GM19239 (cell line): ENCODE measurements at regions not wholly inside any gene's neighbourhood (a gene's known extent, or its start where the extent isn't known, plus 50 kb on each side); places are given as distances from the start of the nearest gene placed in this dataset.

ENCODE experiments used
- DNase-seq: peaks from one replicate; pipeline ENCODE4 v3.0.0; 2011; ENCODE audit warnings: low spot score; ENCODE audit not compliant: insufficient read length
- FAIRE-seq: peaks from 2 replicates; lab custom pipeline; 2011; peaks lifted over from hg19 to GRCh38; lab: Jason Lieb, UNC

DNA sequence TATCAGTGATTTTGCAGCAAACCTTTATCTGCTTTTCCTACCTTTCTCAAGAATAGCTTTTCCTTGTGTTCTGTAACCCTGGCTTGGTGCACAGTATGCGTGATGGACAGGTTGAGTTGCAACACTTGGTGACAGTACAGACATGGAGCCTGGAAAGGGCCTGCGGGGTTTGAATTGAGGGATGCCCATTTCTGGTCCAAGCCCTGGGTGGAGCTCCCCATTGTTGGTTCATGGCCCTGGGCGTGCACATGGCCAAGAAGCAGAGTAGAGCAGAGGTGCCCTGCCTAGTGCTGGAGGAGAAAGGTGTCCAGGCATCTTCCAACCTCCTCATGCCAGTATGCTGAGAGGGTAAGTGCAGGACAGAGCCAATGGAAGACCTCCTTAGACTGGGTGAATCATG, 106.6 kb upstream of the MKLN1 start:
- DNase-seq: no peak
- no peak for FAIRE-seq

DNA sequence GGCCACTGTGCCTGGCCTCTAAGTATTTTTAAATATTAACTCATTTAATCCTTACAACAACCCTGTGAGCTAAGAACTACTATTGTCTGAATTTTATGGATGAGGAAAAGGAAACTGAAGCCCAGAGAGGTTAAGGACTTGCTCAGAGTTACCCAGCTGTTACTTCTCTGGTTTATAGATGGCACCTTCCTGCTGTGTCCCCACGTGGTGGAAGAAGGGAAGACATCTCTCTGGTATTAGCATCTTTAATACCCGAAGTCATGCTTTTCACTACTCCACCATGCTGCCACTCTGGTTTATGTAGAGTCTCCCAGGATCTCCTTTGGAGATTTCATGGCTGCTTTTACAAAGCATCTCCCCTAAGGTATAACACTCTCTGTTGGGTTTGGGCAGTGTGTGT, 105.5 kb upstream of the MKLN1 start:
- FAIRE-seq (no peak), DNase-seq (no peak)

DNA sequence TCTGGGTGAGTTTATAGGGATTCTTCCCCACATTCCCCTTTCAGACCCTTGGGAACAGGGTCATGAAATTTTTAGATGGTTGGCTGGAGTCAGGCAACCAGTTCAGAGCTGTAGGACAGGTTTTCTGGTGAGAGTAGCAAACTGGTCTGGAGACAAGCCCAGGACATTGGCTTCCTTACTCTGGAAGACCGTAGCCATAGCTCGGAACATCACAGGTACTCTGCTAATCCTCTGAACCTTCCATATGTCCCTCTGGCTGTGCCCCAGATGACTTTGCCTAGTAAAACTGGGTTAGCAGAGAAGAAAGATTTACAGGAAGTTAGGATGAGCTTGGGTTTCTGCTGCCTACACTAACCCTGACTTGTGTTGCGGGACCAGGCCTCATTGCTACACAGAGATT, 104.5 kb upstream of the MKLN1 start:
- DNase-seq (no peak), FAIRE-seq (no peak)

DNA sequence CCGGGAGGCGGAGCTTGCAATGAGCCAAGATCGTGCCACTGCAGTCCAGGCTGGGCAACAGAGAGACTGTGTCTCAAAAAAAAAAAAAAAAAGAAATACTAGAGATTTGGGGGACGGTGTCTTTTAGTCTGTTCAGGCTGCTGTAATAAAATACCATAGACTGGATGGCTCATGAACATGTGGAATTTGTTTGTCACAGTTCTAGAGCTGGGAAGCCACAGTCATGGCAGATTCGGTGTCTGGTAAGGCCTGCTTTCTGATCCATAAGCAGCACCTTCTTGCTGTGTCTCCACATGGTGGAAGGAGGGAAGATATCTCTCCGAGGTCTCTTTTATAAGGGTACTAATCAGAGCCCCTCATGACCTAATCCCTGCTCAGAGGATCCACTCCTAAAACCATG, 102.7 kb upstream of the MKLN1 start:
- DNase-seq: no peak
- FAIRE-seq: no peak

- no peak for DNase-seq
- peak; percentile 87 for FAIRE-seq
These were observed 101.8 kb upstream of the MKLN1 start for GRCh38 chr7:131225619-131226513.

- DNase-seq: no peak
These were observed 101.2 kb upstream of the MKLN1 start for GRCh38 chr7:131226514-131226865.

DNA sequence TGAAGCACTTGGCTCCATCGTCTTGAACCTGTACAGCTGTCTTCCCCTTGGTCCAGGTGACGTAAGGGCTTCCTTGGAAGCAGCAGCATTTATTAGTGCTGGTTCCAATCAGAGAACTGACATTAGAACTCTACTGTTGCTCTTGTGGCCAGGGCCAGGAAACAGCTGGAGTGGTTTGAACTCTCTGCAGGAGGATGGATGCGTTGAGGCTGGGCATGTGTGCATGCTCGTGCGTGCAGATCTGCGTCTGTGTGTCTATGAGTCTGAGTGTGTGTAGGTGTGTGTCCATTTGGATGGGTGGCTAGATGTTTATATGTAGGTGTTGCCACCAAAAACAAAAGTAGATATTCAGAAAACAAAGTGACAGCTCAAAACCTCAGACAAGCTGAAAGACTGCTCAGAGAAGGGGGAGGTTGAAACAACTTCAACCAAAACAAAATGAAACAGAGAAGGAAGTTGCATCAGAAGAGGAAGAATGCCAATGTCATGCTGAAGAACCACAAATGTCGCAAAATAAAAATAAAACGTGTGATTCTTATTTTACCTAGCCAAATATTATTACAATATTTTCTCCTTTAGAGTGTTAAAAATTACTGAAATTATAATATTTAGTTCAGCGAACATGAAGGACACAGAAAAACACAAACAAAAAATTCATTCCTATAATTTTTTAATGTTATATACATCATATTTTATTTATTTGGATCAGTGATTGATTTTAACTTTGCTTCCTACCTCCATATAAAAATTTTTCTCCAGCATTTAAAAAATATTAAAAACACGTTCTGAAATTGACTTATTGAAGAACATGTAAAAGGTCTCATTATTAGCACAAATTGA, 96.1 kb upstream of the MKLN1 start:
- FAIRE-seq: peak; percentile 85

More at GRCh38 chr7:131226514-131226865, 101.2 kb upstream of the MKLN1 start:
- no peak for FAIRE-seq

DNA sequence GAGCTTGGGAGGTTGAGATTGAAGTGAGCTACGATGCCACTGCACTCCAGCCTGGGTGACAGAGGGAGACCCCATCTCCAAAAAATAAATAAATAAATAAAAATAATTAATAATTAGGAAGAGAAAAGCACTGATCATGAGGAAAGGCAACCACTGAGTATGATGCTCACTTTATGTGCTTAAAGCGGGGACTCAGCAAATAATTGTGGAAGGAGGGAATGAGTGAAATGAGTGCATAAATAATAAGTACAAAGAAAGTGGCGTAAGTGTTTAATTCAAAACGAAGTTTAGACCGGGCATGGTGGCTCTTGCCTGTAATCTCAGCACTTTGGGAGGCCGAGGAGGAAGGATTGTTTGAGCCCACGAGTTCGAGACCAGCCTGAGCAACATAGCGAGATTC, 94.9 kb upstream of the MKLN1 start:
- no peak for DNase-seq
- FAIRE-seq: no peak

More for the DNA sequence above, 96.1 kb upstream of the MKLN1 start:
- peak; percentile 44 for DNase-seq

DNA sequence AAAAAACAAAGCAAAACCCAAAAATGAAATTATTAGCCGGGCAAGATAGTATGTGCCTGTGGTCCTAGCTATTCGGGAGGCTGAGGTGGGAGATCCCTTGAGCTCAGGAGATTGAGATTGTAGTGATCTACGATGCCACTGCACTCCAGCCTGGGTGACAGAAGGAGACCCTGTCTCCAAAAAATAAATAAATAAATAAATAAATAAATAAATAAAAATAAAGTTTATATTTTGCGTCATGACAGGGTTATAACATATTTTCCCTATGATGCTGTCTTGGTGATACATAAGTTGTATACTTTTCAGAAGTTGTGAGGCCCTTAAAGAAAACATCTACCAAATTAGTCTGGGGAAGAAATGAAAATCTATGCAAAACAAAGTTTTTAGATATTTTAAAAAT, 94.5 kb upstream of the MKLN1 start:
- no peak for FAIRE-seq

GRCh38 chr7:131234719-131235488, 92.8 kb upstream of the MKLN1 start:
- FAIRE-seq (no peak), DNase-seq (no peak)

More for the DNA sequence above, 94.5 kb upstream of the MKLN1 start:
- no peak for DNase-seq

- DNase-seq (no peak), FAIRE-seq (no peak)
These were observed 92.0 kb upstream of the MKLN1 start for GRCh38 chr7:131235489-131236317.

DNA sequence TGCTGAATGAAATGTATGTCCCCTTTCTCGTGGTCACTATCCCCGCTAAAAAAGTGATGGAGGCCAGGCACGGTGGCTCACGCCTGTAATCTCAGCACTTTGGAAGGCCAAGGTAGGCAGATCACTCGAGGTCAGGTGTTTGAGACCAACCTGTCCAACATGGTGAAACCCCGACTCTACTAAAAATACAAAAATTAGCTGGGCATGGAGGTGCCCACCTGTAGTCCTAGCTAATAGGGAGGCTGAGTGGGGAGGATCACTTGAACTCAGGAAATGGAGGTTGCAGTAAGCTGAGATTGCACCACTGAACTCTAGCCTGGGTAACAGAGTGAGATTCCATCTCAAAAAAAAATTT, 91.4 kb upstream of the MKLN1 start:
- DNase-seq: no peak
- FAIRE-seq: no peak

DNA sequence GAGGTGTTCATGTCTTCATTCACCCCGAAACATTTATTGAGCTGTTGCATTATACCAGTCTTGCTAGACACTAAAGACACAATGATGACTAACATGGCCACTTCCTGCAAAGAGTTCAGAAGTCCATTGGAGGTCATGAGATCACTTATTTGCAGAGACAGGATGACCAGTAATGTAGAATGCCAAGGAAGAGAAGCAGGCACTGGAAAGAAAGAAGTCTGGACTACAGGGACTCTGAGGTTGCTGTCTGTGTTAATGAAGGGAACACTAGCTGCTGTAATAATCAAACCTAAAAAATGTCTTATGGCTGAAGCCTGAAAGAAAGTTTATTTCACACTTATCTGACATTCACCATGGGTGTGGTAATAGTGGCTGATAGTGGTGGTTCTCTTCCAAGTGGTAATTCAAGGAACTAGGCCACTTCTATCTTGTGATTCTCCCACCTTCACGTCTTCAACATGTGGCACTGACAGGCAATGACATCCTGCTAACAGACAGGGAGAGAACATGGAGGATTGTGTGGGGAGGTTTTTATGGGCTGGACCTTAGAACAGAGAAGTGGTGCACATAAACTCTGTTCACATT, 89.2 kb upstream of the MKLN1 start:
- DNase-seq (no peak), FAIRE-seq (no peak)

GRCh38 chr7:131241386-131241785, 86.3 kb upstream of the MKLN1 start:
- DNase-seq (no peak), FAIRE-seq (no peak)

GRCh38 chr7:131242123-131242650, 85.5 kb upstream of the MKLN1 start:
- no peak for FAIRE-seq

GRCh38 chr7:131244259-131244852, 83.3 kb upstream of the MKLN1 start:
- FAIRE-seq (no peak), DNase-seq (no peak)

More at GRCh38 chr7:131242123-131242650, 85.5 kb upstream of the MKLN1 start:
- no peak for DNase-seq

DNA sequence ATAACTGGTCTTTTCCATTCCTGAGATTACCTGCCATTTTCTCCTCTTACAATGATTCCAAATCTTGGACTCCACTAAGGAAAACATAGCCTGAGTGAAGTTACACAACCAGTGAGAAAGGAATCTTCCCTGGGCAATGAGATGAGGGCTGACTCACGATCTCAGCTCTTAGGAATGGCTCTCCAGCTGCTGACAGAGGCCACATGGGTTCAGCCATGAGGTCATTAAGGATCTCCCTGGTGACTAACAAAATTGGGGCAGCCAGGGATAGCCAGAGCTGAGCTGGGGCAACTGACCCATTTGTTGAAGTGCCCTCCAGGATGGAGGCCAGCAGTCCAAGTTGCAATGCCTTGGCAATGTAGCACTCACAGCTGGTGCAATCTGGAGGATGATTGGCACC, 78.7 kb upstream of the MKLN1 start:
- DNase-seq (no peak), FAIRE-seq (no peak)

- DNase-seq: no peak
- FAIRE-seq: no peak
These were observed 78.2 kb upstream of the MKLN1 start for GRCh38 chr7:131249483-131249882.

DNA sequence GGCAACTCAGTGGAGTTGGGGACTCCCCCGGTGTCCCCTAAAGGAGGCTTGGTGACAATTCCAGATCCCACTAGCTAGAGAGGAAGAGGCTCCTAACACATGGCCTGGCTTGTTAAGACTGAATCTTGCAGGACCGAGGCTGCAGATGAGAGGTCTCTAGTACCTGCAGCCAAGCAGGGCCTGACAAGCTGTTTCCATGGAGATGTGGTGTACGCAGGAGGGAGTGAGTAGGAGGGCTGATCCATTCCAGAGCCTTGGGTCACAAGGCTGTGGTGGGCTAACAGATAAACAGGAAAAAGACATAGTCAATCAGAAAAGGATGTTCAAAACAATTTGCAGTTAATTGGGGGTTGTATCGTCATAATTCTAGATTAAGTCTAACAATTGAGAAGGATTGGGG, 77.3 kb upstream of the MKLN1 start:
- DNase-seq (no peak), FAIRE-seq (no peak)
